Suprapubic skin (tissue), 4 donors: ENCODE measurements at regions not wholly inside any gene's neighbourhood (a gene's known extent, or its start where the extent isn't known, plus 50 kb on each side); places are given as distances from the start of the nearest gene placed in this dataset.

Experiments used
- DNase-seq, 2 donors: peaks; one replicate each; pipeline ENCODE4 v3.0.0-alpha.2; 2019; ENCODE audit warnings: low spot score in 2 of 2
- H3K27ac ChIP-seq: fragments of 200-600 bp; sonication (generic); one replicate; pipeline ENCODE4 v1.5.1; 2019
- H3K27me3 ChIP-seq: fragments of 200-600 bp; sonication (generic); one replicate; pipeline ENCODE4 v1.5.1; 2019
- H3K36me3 ChIP-seq: fragments of 200-600 bp; sonication (generic); one replicate; pipeline ENCODE4 v1.5.1; 2019
- H3K4me1 ChIP-seq: fragments of 200-600 bp; sonication (generic); one replicate; pipeline ENCODE4 v1.5.1; 2019
- H3K4me3 ChIP-seq: fragments of 200-600 bp; sonication (generic); one replicate; pipeline ENCODE4 v1.5.1; 2019; ENCODE audit warnings: mild to moderate bottlenecking
- H3K9me3 ChIP-seq: fragments of 200-600 bp; sonication (generic); one replicate; pipeline ENCODE4 v1.5.1; 2019
- EP300 ChIP-seq: sonication (generic); formaldehyde crosslinking; IDR thresholded peaks from one replicate; pipeline ENCODE4 v1.6.1; 2017; ENCODE audit warnings: antibody characterized with exemption
- POLR2A ChIP-seq, 2 donors: fragments of 450-650 bp; IDR thresholded peaks; one replicate each; pipeline ENCODE4 v1.6.1; 2017; ENCODE audit warnings: antibody characterized with exemption in 2 of 2, mild to moderate bottlenecking in 2 of 2, moderate library complexity in 2 of 2
- POLR2AphosphoS5 ChIP-seq, 3 donors: sonication (generic); formaldehyde crosslinking; IDR thresholded peaks; one replicate each; pipeline ENCODE4 v1.6.1; 2017; ENCODE audit warnings: antibody characterized with exemption in 3 of 3
- WGBS: methylation state at CpG from one replicate; pipeline ENCODE4 v1.1.5; 2018; 5-methylcytosine and 5-hydroxymethylcytosine counted together
- TF ChIP-seq, protein P1 (sequence below), 2 donors: fragments of 200-600 bp in 1 of 2; fragments of 450-650 bp in 1 of 2; sonication (generic) in 1 of 2; IDR thresholded peaks; one replicate each; pipeline ENCODE4 v1.5.1; 2016 to 2019; ENCODE audit warnings: antibody characterized with exemption in 2 of 2, mild to moderate bottlenecking in 1 of 2, moderate library complexity in 1 of 2

DNA sequence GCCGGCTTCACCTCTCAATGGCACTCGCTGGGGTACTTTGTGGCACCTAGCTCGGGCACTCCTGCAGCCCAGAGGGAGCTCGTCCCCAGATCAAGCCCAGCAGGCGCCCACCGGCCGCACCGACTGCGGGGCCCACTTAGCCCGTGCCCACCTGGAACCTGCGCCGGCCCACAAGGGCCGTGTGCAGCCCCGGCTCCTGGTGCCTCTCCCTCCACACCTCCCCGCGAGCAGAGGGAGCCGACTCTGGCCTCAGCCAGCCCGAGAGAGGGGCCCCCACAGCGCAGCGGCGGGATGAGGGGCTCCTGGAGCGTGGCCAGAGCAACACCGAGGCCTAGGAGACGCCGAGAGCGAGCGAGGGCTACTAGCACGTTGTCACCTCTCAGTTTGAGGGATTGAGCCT, 82.1 kb upstream of the SHISA3 start:
- Histone ChIP-seq H3K36me3 (no peaks in the 10 kb centered on the region), H3K9me3 (no peaks in the 10 kb centered on the region), H3K4me3 (no peak overlapping the region), H3K27ac (no peak overlapping the region), H3K27me3 (peaks cover 3% of the 10 kb centered on the region), H3K4me1 (no peaks in the 10 kb centered on the region)
- 77% methylated on average over 7 of the region's 28 CpGs for WGBS
- no peak for DNase-seq
- TF ChIP-seq, protein P1, sequence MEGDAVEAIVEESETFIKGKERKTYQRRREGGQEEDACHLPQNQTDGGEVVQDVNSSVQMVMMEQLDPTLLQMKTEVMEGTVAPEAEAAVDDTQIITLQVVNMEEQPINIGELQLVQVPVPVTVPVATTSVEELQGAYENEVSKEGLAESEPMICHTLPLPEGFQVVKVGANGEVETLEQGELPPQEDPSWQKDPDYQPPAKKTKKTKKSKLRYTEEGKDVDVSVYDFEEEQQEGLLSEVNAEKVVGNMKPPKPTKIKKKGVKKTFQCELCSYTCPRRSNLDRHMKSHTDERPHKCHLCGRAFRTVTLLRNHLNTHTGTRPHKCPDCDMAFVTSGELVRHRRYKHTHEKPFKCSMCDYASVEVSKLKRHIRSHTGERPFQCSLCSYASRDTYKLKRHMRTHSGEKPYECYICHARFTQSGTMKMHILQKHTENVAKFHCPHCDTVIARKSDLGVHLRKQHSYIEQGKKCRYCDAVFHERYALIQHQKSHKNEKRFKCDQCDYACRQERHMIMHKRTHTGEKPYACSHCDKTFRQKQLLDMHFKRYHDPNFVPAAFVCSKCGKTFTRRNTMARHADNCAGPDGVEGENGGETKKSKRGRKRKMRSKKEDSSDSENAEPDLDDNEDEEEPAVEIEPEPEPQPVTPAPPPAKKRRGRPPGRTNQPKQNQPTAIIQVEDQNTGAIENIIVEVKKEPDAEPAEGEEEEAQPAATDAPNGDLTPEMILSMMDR (IDR thresholded peaks at IDR 0.05) = no peak
- TF ChIP-seq EP300 (no peak), POLR2AphosphoS5 (IDR thresholded peaks at IDR 0.05) (no peak), POLR2A (IDR thresholded peaks at IDR 0.05) (no peak)

DNA sequence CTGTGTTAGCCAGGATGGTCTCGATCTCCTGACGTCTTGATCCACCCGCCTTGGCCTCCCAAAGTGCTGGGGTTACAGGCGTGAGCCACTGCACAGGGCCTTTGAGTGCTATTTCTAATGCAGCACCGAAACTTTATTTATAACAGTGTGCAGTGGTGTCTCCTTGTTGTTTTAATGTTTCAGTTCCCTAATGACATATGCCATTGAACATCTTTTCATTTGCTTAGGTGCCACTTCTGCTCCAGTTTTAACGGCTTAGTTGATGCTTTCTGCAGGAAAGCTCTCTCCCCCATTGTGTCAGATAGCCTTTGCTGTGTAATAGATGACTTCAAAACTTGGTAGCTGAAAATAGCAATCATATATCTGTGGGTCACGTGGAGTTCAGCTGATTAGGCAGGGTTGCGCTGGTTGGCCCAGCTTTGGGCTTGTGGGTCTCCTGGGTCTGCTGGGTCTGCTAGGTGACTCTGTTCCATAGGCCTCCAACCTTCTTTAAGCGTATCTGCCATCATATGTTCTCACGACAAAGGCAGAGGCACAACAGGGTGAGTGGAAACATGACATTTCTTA, 76.4 kb upstream of the SHISA3 start:
- H3K9me3 ChIP-seq = no peaks in the 10 kb centered on the region
- TF ChIP-seq POLR2A (IDR thresholded peaks at IDR 0.05) (no peak), EP300 (no peak), POLR2AphosphoS5 (IDR thresholded peaks at IDR 0.05) (no peak)
- TF ChIP-seq, protein P1 (IDR thresholded peaks at IDR 0.05) = no peak
- DNase-seq = no peak
- H3K36me3 ChIP-seq = no peaks in the 10 kb centered on the region
- no peaks in the 10 kb centered on the region for H3K4me1 ChIP-seq
- no peak overlapping the region for H3K4me3 ChIP-seq
- no peaks in the 10 kb centered on the region for H3K27me3 ChIP-seq
- 77% methylated on average over 10 of the region's 10 CpGs for WGBS
- H3K27ac ChIP-seq = no peak overlapping the region

DNA sequence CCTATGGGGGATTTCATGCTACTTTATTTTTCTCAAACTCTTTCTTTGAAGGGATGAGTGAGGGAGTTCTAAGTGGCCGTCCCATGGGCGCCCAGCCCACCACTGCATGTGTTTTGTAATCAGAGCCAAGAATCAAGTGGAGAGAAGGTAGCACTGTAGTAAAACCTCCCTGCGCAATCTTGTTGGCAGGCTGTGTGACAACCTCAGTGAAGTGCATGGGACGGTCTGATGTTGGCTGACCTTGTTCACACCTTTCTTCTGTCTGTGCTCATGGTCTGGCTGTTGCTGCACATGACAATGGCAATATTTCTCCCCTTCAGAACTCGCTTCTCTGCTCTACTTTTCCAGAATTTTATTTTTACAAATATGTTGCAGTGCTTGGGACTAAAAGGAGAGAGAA, 71.2 kb upstream of the SHISA3 start:
- no peaks in the 10 kb centered on the region for H3K9me3 ChIP-seq
- H3K4me1 ChIP-seq = no peaks in the 10 kb centered on the region
- no peak for DNase-seq
- H3K4me3 ChIP-seq = no peak overlapping the region
- no peak overlapping the region for H3K27ac ChIP-seq
- TF ChIP-seq, protein P1 (IDR thresholded peaks at IDR 0.05) = no peak
- no peak for TF ChIP-seq EP300
- no peak for TF ChIP-seq POLR2A (IDR thresholded peaks at IDR 0.05)
- TF ChIP-seq POLR2AphosphoS5 (IDR thresholded peaks at IDR 0.05) = no peak
- WGBS = 82% methylated on average over 5 of the region's 5 CpGs
- H3K36me3 ChIP-seq = no peaks in the 10 kb centered on the region
- no peaks in the 10 kb centered on the region for H3K27me3 ChIP-seq

DNA sequence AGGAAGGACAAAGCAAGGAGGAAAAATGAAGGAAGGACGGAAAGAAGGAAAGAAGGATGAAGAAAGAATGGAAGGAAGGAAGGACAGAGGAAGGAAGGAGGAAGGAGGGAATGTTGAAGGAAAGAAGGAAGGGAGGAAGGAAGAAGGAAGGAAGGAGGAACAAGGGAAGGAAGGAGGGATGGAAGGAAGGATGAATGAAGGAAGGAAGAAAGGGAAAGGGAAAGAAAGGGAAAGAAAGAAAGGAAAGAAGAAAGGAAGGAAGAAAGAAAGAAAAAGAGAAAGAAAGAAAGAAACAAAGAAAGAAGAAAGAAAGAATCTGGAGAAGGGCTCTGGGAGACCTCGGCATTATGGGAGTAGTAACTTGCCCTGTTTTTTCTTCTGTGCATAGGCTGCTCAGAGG, 70.8 kb upstream of the SHISA3 start:
- no peaks in the 10 kb centered on the region for H3K36me3 ChIP-seq
- WGBS = 67% methylated on average over 2 of the region's 2 CpGs
- H3K4me3 ChIP-seq = no peak overlapping the region
- no peak overlapping the region for H3K27ac ChIP-seq
- H3K4me1 ChIP-seq = no peaks in the 10 kb centered on the region
- no peak for TF ChIP-seq POLR2A (IDR thresholded peaks at IDR 0.05)
- TF ChIP-seq EP300 = no peak
- TF ChIP-seq, protein P1 (IDR thresholded peaks at IDR 0.05) = no peak
- TF ChIP-seq POLR2AphosphoS5 (IDR thresholded peaks at IDR 0.05) = no peak
- no peaks in the 10 kb centered on the region for H3K27me3 ChIP-seq
- DNase-seq = no peak
- H3K9me3 ChIP-seq = no peaks in the 10 kb centered on the region

DNA sequence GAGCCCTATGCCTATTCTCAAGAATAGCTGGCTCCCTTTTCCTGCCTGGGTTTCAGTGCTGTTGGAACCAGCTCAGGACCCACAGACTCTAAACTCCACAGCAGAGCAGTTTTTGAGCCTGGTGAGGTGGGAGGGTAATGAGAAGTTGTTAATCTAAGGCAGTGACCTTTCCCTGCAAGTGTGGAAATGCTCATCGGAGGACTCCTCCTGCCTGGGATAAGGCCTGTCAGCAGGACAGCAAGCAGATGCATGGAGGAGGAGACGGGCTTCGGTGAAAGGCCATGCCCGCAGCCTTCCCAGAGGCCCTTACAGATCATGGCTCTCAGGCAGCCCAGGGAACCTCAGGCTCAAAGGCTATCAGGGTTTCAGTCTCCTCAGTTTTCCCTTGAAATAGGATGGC, 70.0 kb upstream of the SHISA3 start:
- TF ChIP-seq POLR2AphosphoS5 (IDR thresholded peaks at IDR 0.05) (no peak), POLR2A (IDR thresholded peaks at IDR 0.05) (no peak), EP300 (no peak)
- TF ChIP-seq, protein P1 (IDR thresholded peaks at IDR 0.05) = no peak
- no peak overlapping the region for H3K4me3 ChIP-seq
- no peaks in the 10 kb centered on the region for H3K27me3 ChIP-seq
- H3K27ac ChIP-seq = no peak overlapping the region
- no peaks in the 10 kb centered on the region for H3K4me1 ChIP-seq
- no peaks in the 10 kb centered on the region for H3K9me3 ChIP-seq
- WGBS = 95% methylated on average over 4 of the region's 4 CpGs
- DNase-seq = no peak
- no peaks in the 10 kb centered on the region for H3K36me3 ChIP-seq
